HG03575 (cell line): ENCODE measurements at regions not wholly inside any gene's neighbourhood (a gene's known extent, or its start where the extent isn't known, plus 50 kb on each side); places are given as distances from the start of the nearest gene placed in this dataset.

Source experiments
- ATAC-seq: cut with Tn5 transposase; IDR thresholded peaks from one replicate; pipeline ENCODE4 v1.9.1; 2021; ENCODE audit not compliant: unreplicated experiment, insufficient number of reproducible peaks, low FRiP score; ENCODE audit errors: extremely low read depth

GRCh38 chr10:106147021-106147420 lies 1017.5 kb downstream of the SORCS1 start:
- ATAC-seq = no peak

DNA sequence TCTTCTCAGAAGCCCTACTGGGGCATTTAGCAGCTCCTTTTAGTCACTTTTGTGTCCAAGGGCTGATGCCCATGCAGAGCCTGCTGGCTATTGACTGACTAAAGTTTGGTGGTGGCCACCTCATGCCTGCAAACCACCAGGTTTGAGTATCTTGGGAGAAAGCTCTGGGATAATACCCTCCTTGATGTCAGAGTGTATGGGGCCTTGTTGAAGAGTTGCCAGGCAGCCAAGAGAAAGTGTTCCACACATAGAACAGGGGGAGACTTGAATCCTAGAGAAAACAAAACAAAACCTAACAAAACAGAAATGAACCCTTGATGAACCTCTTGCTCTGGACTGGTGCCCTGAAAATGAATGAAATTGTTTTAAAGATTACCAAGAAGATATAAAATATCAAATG lies 1024.6 kb downstream of the SORCS1 start:
- ATAC-seq = no peak

GRCh38 chr10:106136175-106136574 lies 1028.3 kb downstream of the SORCS1 start:
- no peak for ATAC-seq

- ATAC-seq = no peak
These were observed 1030.0 kb downstream of the SORCS1 start for GRCh38 chr10:106134326-106135000.

DNA sequence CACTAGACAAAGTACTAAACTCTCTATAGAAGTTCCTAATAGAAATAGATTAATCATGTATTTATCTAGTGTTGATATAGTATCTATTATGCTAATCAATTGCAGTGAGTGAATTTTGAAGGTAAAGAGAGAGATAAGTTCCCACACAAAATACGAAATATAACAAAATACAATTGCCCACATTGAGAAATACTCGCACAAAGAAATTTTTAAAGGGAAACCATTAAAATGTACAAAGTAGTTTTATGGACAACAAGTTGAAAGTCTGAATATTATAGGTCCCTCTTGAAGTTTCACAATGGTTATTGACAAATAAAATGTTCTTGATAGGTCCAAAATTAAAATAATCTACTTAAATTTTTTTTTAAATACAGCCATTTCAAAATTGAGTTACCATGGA lies 1031.1 kb downstream of the SORCS1 start:
- ATAC-seq = no peak

- no peak for ATAC-seq
These were observed 1031.5 kb downstream of the SORCS1 start for GRCh38 chr10:106132956-106133355.

GRCh38 chr10:106114656-106115186 lies 1049.8 kb downstream of the SORCS1 start:
- ATAC-seq = no peak

DNA sequence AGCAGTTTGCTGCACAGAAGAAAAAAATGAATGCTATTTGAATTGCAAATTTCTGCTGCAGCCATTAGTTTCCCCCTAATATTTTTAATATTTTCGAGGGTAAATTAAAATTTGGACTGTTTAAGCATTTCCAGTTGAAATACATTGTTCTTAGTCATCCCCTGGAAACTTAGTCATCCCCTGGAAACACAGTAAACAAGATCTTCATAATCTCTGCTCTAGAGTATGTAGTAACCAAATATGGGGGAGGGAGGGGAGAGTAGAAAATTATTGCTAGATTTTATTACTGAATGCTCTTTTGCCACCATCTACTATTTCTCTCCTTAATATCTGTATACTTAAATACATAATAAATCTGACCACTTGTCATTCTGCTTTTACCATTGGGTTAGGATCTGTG lies 1053.3 kb downstream of the SORCS1 start:
- no peak for ATAC-seq

DNA sequence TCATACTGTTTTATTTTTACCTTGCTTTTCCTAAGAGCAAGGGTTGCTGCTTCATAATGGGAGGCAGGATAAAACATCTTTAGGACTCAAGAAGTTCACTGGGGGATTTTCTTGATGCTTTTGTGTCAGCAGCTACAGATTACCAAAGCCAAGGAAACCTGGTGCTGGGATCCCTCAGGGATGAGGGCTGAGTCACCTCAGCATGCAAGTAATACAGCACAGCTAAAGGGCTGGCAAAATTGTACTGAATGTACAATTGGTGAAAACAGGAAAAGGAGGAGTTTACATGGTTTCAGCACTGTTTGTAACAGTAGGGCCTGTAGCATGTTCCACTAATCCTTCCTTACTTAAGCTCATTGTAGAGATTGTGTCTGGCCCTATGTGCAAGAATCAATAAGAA lies 1056.8 kb downstream of the SORCS1 start:
- ATAC-seq = no peak

DNA sequence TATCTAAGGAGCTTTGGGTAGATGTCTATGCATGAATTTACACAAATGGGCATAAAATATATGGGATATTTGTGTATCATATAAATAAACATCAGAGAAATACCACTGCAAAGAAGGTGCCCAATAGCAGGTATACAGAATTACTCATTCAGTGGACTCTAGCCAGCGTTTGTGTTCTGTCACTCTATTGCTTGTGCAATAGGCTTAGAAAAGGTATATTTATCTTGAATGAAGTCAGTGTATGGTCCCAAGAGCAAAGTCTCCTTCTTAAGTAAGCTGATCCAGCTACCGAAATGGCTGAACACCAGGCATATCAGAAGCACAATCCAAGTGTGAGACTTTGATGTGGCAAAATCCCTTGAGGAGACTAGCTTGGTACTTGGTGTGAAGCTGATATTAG lies 1058.4 kb downstream of the SORCS1 start:
- no peak for ATAC-seq

GRCh38 chr10:106089855-106090254 lies 1074.7 kb downstream of the SORCS1 start:
- no peak for ATAC-seq

- no peak for ATAC-seq
These were observed 1078.1 kb downstream of the SORCS1 start for GRCh38 chr10:106086391-106086790.

- ATAC-seq = no peak
These were observed 1080.9 kb downstream of the SORCS1 start for GRCh38 chr10:106083572-106083971.

- no peak for ATAC-seq
These were observed 1081.6 kb downstream of the SORCS1 start for GRCh38 chr10:106082865-106083264.

- no peak for ATAC-seq
These were observed 1085.5 kb downstream of the SORCS1 start for GRCh38 chr10:106078895-106079576.

- no peak for ATAC-seq
These were observed 1088.0 kb downstream of the SORCS1 start for GRCh38 chr10:106076496-106076895.

DNA sequence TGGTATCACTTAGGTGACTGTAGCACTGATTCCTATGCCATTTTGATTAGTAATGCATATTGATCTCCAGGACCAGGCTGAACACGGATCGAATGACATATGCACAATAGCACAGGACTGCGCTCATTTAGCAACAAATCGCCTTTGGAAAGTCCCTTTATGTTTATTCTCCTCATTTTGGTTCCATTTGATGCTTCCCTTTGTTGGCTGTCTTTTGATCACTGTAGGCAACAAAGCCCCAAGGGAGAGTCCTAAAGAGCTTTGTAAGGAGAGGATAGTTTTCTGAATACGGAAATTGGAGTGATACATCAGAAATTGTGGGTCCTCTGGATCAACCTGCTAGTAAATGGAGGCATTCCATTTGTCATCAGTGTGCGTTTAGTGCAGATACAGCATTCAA lies 1111.4 kb downstream of the SORCS1 start:
- ATAC-seq = no peak

GRCh38 chr10:106044503-106044902 lies 1120.0 kb downstream of the SORCS1 start:
- ATAC-seq = no peak

- ATAC-seq = no peak
These were observed 1120.6 kb downstream of the SORCS1 start for GRCh38 chr10:106043863-106044262.

GRCh38 chr10:106038246-106038645 lies 1126.3 kb downstream of the SORCS1 start:
- no peak for ATAC-seq
